Kidney (tissue), 13 donors: ENCODE measurements at regions not wholly inside any gene's neighbourhood (a gene's known extent, or its start where the extent isn't known, plus 50 kb on each side); places are given as distances from the start of the nearest gene placed in this dataset.

Experiments
- DNase-seq, 5 donors: peaks; one replicate each; pipeline ENCODE4 v3.0.0-alpha.2; 2013 to 2020
- FAIRE-seq: peaks from 2 replicates; lab custom pipeline; 2012; peaks lifted over from hg19 to GRCh38; lab: Jason Lieb, UNC
- H3K27ac ChIP-seq, 2 donors: one replicate each; pipeline ENCODE4 v1.7.0; 2013; ENCODE audit warnings: low read depth in 2 of 2, low read length in 2 of 2, inconsistent platforms in 1 of 2
- H3K27me3 ChIP-seq: one replicate; pipeline ENCODE4 v1.7.1; 2013; ENCODE audit warnings: low read length, inconsistent platforms; ENCODE audit not compliant: control insufficient read depth, insufficient read depth
- H3K36me3 ChIP-seq, 3 donors: one replicate each; pipeline versions ENCODE4 v1.7.0 to v1.7.1; 2013; ENCODE audit warnings: low read length in 3 of 3, control low read depth in 1 of 3, inconsistent platforms in 1 of 3; ENCODE audit not compliant: insufficient read depth in 3 of 3, control insufficient read depth in 2 of 3
- H3K4me1 ChIP-seq, 3 donors: one replicate each; pipeline versions ENCODE4 v1.7.0 to v1.7.1; 2013; ENCODE audit warnings: low read length in 3 of 3, inconsistent platforms in 1 of 3, low read depth in 1 of 3; ENCODE audit not compliant: control insufficient read depth in 2 of 3, insufficient read depth in 2 of 3
- H3K4me3 ChIP-seq, 3 donors: one replicate each; pipeline versions ENCODE4 v1.7.0 to v1.8.1; 2013; ENCODE audit warnings: low read length in 3 of 3, control low read depth in 1 of 3, inconsistent platforms in 1 of 3
- H3K9ac ChIP-seq, 3 donors: one replicate each; pipeline versions ENCODE4 v1.7.0 to v1.7.1; 2013; ENCODE audit warnings: low read length in 3 of 3, control low read depth in 1 of 3, inconsistent platforms in 1 of 3
- H3K9me3 ChIP-seq, 3 donors: one replicate each; pipeline versions ENCODE4 v1.7.0 to v1.7.1; 2013; ENCODE audit warnings: low read length in 3 of 3, control low read depth in 1 of 3, inconsistent platforms in 1 of 3; ENCODE audit not compliant: control insufficient read depth in 2 of 3, insufficient read depth in 1 of 3
- intact Hi-C: fragments of 100-400 bp; cut with DNase I; formaldehyde crosslinking; loops from one replicate; pipeline ENCODE4 v1.11.1; 2022
- TF ChIP-seq, protein P1 (sequence below): IDR thresholded peaks from 3 replicates; pipeline ENCODE4 v1.5.1; 2012; ENCODE audit warnings: mild to moderate bottlenecking, moderate library complexity, borderline replicate concordance; ENCODE audit not compliant: insufficient read depth; ENCODE audit errors: extremely low read depth
- donor health status: control.
- donor health status: control.
- donor health status: control.
- donor health status: control.
- donor health status: control.
- donor health status: DM: yes; HTN: yes; CAD: no.
- donor health status: Normal renal cell carcinoma (clear cell type).

GRCh38 chr11:69924308-69925161 lies 105.3 kb upstream of the FGF3 start:
- no peaks in the 10 kb centered on the region for H3K27me3 ChIP-seq
- DNase-seq (peak in 2 of 5 donors; percentile 12 to 24), FAIRE-seq (no peak)
- no peak overlapping the region for H3K4me3 ChIP-seq
- peaks cover 0 to 4% (median 0%) of the 10 kb centered on the region in 3 donors for H3K4me1 ChIP-seq
- H3K9ac ChIP-seq: no peak overlapping the region
- TF ChIP-seq, protein P1, sequence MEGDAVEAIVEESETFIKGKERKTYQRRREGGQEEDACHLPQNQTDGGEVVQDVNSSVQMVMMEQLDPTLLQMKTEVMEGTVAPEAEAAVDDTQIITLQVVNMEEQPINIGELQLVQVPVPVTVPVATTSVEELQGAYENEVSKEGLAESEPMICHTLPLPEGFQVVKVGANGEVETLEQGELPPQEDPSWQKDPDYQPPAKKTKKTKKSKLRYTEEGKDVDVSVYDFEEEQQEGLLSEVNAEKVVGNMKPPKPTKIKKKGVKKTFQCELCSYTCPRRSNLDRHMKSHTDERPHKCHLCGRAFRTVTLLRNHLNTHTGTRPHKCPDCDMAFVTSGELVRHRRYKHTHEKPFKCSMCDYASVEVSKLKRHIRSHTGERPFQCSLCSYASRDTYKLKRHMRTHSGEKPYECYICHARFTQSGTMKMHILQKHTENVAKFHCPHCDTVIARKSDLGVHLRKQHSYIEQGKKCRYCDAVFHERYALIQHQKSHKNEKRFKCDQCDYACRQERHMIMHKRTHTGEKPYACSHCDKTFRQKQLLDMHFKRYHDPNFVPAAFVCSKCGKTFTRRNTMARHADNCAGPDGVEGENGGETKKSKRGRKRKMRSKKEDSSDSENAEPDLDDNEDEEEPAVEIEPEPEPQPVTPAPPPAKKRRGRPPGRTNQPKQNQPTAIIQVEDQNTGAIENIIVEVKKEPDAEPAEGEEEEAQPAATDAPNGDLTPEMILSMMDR: no peak
- H3K27ac ChIP-seq: no peak overlapping the region
- H3K9me3 ChIP-seq: no peaks in the 10 kb centered on the region
- H3K36me3 ChIP-seq: no peaks in the 10 kb centered on the region
- intact Hi-C loops: loop anchor here (10.0 kb wide), 1 partner anchor 260 kb away; no protein-coding TSS in a partner anchor

GRCh38 chr11:69925366-69926196 lies 106.4 kb upstream of the FGF3 start:
- H3K36me3 ChIP-seq: no peaks in the 10 kb centered on the region
- no peak for FAIRE-seq
- H3K4me3 ChIP-seq: no peak overlapping the region
- peaks cover 0 to 4% (median 0%) of the 10 kb centered on the region in 3 donors for H3K4me1 ChIP-seq
- no peak overlapping the region for H3K9ac ChIP-seq
- peak in 3 of 5 donors; percentile 36 to 59 (median 48) for DNase-seq
- no peaks in the 10 kb centered on the region for H3K9me3 ChIP-seq
- no peaks in the 10 kb centered on the region for H3K27me3 ChIP-seq
- H3K27ac ChIP-seq: no peak overlapping the region
- intact Hi-C loops: loop anchor here (10.0 kb wide), 1 partner anchor 259 kb away; no protein-coding TSS in a partner anchor
- TF ChIP-seq, protein P1: no peak

GRCh38 chr11:69926376-69927050 lies 107.3 kb upstream of the FGF3 start:
- FAIRE-seq (no peak), DNase-seq (peak in 2 of 5 donors; percentile 18 to 33)
- H3K36me3 ChIP-seq: no peaks in the 10 kb centered on the region
- no peaks in the 10 kb centered on the region for H3K9me3 ChIP-seq
- H3K27me3 ChIP-seq: no peaks in the 10 kb centered on the region
- intact Hi-C loops: loop anchor here (10.0 kb wide), 1 partner anchor 258 kb away; no protein-coding TSS in a partner anchor
- H3K4me3 ChIP-seq: no peak overlapping the region
- H3K9ac ChIP-seq: no peak overlapping the region
- no peak overlapping the region for H3K27ac ChIP-seq
- TF ChIP-seq, protein P1: no peak
- H3K4me1 ChIP-seq: peaks cover 0 to 4% (median 0%) of the 10 kb centered on the region in 3 donors
